Breast epithelium (tissue), 4 donors: ENCODE measurements at regions not wholly inside any gene's neighbourhood (a gene's known extent, or its start where the extent isn't known, plus 50 kb on each side); places are given as distances from the start of the nearest gene placed in this dataset.

ENCODE experiments used
- DNase-seq, 2 donors: peaks; one replicate each; pipeline ENCODE4 v3.0.0-alpha.2; 2019; ENCODE audit warnings: low spot score in 2 of 2
- H3K27ac ChIP-seq, 2 donors: fragments of 200-600 bp; sonication (generic) in 1 of 2; one replicate each; pipeline ENCODE4 v1.5.1; 2016 to 2019; ENCODE audit warnings: mild to moderate bottlenecking in 1 of 2
- H3K27me3 ChIP-seq, 2 donors: fragments of 200-600 bp; sonication (generic) in 1 of 2; one replicate each; pipeline versions ENCODE4 v1.5.1 to v1.6.0; 2017 to 2019; ENCODE audit warnings: control low read depth in 1 of 2, mild to moderate bottlenecking in 1 of 2
- H3K36me3 ChIP-seq: fragments of 200-600 bp; one replicate; pipeline ENCODE4 v1.5.1; 2019
- H3K4me1 ChIP-seq, 2 donors: fragments of 200-600 bp; sonication (generic); one replicate each; pipeline ENCODE4 v1.5.1; 2016 to 2019; ENCODE audit warnings: control low read depth in 1 of 2
- H3K4me3 ChIP-seq, 3 donors: fragments of 200-600 bp; sonication (generic); 1 replicate in 2 of 3; 2 replicates in 1 of 3; pipeline ENCODE4 v1.5.1; 2016 to 2019; ENCODE audit warnings: mild to moderate bottlenecking in 3 of 3, moderate library complexity in 2 of 3
- H3K9me3 ChIP-seq, 2 donors: fragments of 200-600 bp; sonication (generic) in 1 of 2; one replicate each; pipeline ENCODE4 v1.5.1; 2016 to 2019; ENCODE audit warnings: control low read depth in 1 of 2
- CTCF ChIP-seq, 3 donors: fragments of 450-650 bp; IDR thresholded peaks; one replicate each; pipeline ENCODE4 v1.5.1; 2016 to 2017; ENCODE audit warnings: antibody characterized with exemption in 3 of 3, mild to moderate bottlenecking in 3 of 3, moderate library complexity in 3 of 3
- POLR2A ChIP-seq: fragments of 450-650 bp; IDR thresholded peaks from one replicate; pipeline ENCODE4 v1.6.1; 2016; ENCODE audit warnings: antibody characterized with exemption, mild to moderate bottlenecking, moderate library complexity
- POLR2AphosphoS5 ChIP-seq, 3 donors: sonication (generic); formaldehyde crosslinking; IDR thresholded peaks; one replicate each; pipeline ENCODE4 v1.6.1; 2017; ENCODE audit warnings: antibody characterized with exemption in 3 of 3
- intact Hi-C: fragments of 100-400 bp; cut with DNase I; formaldehyde crosslinking; loops from one replicate; pipeline ENCODE4 v1.15.1; 2023; ENCODE audit warnings: low total_unique reads

DNA sequence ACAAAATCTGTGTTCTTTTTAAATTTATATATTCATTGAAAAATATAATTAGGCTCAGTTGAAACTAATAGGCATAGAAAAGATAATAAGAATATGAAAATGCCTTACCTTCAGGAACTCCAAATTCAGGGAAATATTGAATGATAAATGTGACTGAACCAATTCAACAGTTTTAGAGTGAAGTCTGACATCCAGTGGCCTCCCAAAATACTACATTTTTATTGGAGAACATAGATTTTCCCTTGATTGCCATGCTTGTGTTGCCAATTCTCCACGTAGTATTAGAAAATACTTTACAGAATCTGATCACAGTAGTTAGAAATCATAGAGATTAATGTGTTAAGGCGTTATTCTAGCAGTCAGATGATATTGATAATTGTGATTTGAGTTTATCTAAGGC lies 1246.7 kb downstream of the GATA3 start:
- Histone ChIP-seq H3K4me1 (peaks cover 0 to 4% of the 10 kb centered on the region in 2 donors), H3K27ac (no peak overlapping the region), H3K9me3 (no peaks in the 10 kb centered on the region), H3K27me3 (no peaks in the 10 kb centered on the region), H3K4me3 (no peak overlapping the region), H3K36me3 (no peaks in the 10 kb centered on the region)
- no peak for DNase-seq
- TF ChIP-seq POLR2AphosphoS5 (IDR thresholded peaks at IDR 0.05): no peak
- TF ChIP-seq POLR2A: no peak
- TF ChIP-seq CTCF (IDR thresholded peaks at IDR 0.05): peak in 2 of 3 donors; percentile 17 to 33
- intact Hi-C loops: no loop called here

- peaks cover 0 to 4% of the 10 kb centered on the region in 2 donors for H3K4me1 ChIP-seq
- H3K27ac ChIP-seq: no peak overlapping the region
- TF ChIP-seq POLR2AphosphoS5 (IDR thresholded peaks at IDR 0.05): no peak
- no peak for TF ChIP-seq CTCF (IDR thresholded peaks at IDR 0.05)
- TF ChIP-seq POLR2A: no peak
- no peaks in the 10 kb centered on the region for H3K36me3 ChIP-seq
- DNase-seq: no peak
- no peak overlapping the region for H3K4me3 ChIP-seq
- H3K27me3 ChIP-seq: no peaks in the 10 kb centered on the region
- no peaks in the 10 kb centered on the region for H3K9me3 ChIP-seq
- intact Hi-C loops: no loop called here
These were observed 1247.1 kb downstream of the GATA3 start for GRCh38 chr10:9301554-9301953.

GRCh38 chr10:9302140-9302746 lies 1247.8 kb downstream of the GATA3 start:
- Histone ChIP-seq H3K27ac (no peak overlapping the region), H3K4me3 (no peak overlapping the region), H3K36me3 (no peaks in the 10 kb centered on the region), H3K27me3 (no peaks in the 10 kb centered on the region), H3K9me3 (no peaks in the 10 kb centered on the region), H3K4me1 (peaks cover 0 to 4% of the 10 kb centered on the region in 2 donors)
- intact Hi-C loops: no loop called here
- TF ChIP-seq POLR2AphosphoS5 (IDR thresholded peaks at IDR 0.05) (no peak), POLR2A (no peak), CTCF (IDR thresholded peaks at IDR 0.05) (peak in 2 of 3 donors; percentile 47 to 59)
- no peak for DNase-seq

DNA sequence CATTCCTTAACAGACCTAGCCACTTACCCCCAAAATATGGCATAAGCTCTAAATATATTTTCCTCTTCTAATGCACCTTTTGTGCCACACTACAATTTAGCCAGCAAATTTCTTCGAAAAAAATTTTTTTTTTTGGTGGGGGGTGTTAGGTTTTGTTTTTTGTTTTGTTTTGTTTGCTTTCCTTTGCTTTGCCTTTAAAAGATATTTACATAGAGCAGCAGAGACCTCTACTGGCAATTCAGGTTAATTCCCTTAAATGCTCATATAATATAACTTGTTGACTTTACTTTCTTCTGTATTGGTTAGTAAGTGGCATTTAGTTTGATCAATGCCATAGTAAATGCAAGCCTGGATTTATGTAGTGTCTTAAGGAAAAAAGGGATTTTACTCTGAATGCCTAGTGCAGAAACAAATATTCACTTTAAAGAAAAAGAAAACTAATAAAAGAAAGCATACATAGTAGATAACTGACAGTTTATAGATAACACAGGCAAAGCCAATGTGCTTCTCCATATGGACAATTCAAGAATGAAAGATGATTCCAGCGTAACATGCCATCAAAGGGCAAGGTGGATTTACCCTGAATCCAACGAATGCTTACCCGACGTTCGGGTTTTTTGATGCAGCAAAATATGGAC lies 1250.6 kb downstream of the GATA3 start:
- peak in 2 of 3 donors; percentile 41 to 52 for TF ChIP-seq CTCF (IDR thresholded peaks at IDR 0.05)
- TF ChIP-seq POLR2AphosphoS5 (IDR thresholded peaks at IDR 0.05): no peak
- H3K9me3 ChIP-seq: no peaks in the 10 kb centered on the region

GRCh38 chr10:9311702-9312499 lies 1257.4 kb downstream of the GATA3 start:
- DNase-seq: no peak
- Histone ChIP-seq H3K4me1 (no peaks in the 10 kb centered on the region), H3K9me3 (no peaks in the 10 kb centered on the region), H3K27ac (no peak overlapping the region), H3K36me3 (no peaks in the 10 kb centered on the region), H3K4me3 (no peak overlapping the region), H3K27me3 (no peaks in the 10 kb centered on the region)
- no peak for TF ChIP-seq CTCF (IDR thresholded peaks at IDR 0.05)
- TF ChIP-seq POLR2AphosphoS5 (IDR thresholded peaks at IDR 0.05): no peak
- TF ChIP-seq POLR2A: no peak
- intact Hi-C loops: no loop called here

More for the DNA sequence above, 1250.6 kb downstream of the GATA3 start:
- peaks cover 0 to 4% of the 10 kb centered on the region in 2 donors for H3K4me1 ChIP-seq
- no peak for DNase-seq
- no peak overlapping the region for H3K27ac ChIP-seq
- intact Hi-C loops: no loop called here
- H3K27me3 ChIP-seq: no peaks in the 10 kb centered on the region
- H3K36me3 ChIP-seq: no peaks in the 10 kb centered on the region
- no peak overlapping the region for H3K4me3 ChIP-seq
